GM12878 (cell line): ENCODE measurements at regions not wholly inside any gene's neighbourhood (a gene's known extent, or its start where the extent isn't known, plus 50 kb on each side); places are given as distances from the start of the nearest gene placed in this dataset.

ENCODE experiments used
- ATAC-seq: fragments of 200-7000 bp; cut with Tn5 transposase; 3 replicates; pipeline ENCODE4 v1.9.1; 2020; ENCODE audit warnings: mild to moderate bottlenecking, moderate library complexity
- BruUV-seq: library from RNA; stranded (reverse); fragments of 400-500 nt; replicated peaks from 2 replicates; lab custom pipeline; 2021; lab: Mats Ljungman, UMichigan
- CTCF ChIA-PET: fragments of 300-600 bp; sonication (Branson Sonifier 250); formaldehyde crosslinking; extraction: SDS; loops from one replicate; lab custom pipeline; 2021; ENCODE audit warnings: inconsistent platforms; lab: Yijun Ruan, JAX
- POLR2A ChIA-PET: fragments of 350-600 bp; formaldehyde crosslinking; extraction: SDS; loops from one replicate; lab custom pipeline; 2021; ENCODE audit warnings: inconsistent platforms; lab: Charles Lee
- RAD21 ChIA-PET: fragments of 300-600 bp; sonication (Branson Sonifier 250); formaldehyde crosslinking; loops from one replicate; lab custom pipeline; 2023; ENCODE audit warnings: antibody characterized with exemption; ENCODE audit not compliant: unreplicated experiment; lab: Charles Lee
- SMC1A ChIA-PET: fragments of 300-600 bp; sonication (Branson Sonifier 250); formaldehyde crosslinking; loops from one replicate; lab custom pipeline; 2023; ENCODE audit not compliant: unreplicated experiment, uncharacterized antibody; lab: Charles Lee
- DNase-seq: peaks from one replicate; pipeline ENCODE4 v3.0.0-alpha.2; 2011; ENCODE audit warnings: low read depth, low spot score
- FAIRE-seq: peaks from 3 replicates; lab custom pipeline; 2011; peaks lifted over from hg19 to GRCh38; lab: Jason Lieb, UNC
- H2AFZ ChIP-seq: 2 replicates; pipeline ENCODE4 v1.6.0; 2011; ENCODE audit warnings: low read depth, low read length, control low read depth; ENCODE audit not compliant: control insufficient read depth
- H3K27ac ChIP-seq: 2 replicates; pipeline ENCODE4 v1.5.1; 2011; ENCODE audit warnings: control low read depth; ENCODE audit not compliant: control insufficient read depth, insufficient read depth
- H3K27me3 ChIP-seq, 2 experiments: replicated peaks in 1 of 2; 2 replicates each; pipeline versions ENCODE4 v1.6.0 to v1.6.1; 2011; ENCODE audit warnings: low read length in 1 of 2; ENCODE audit not compliant: control insufficient read depth in 2 of 2, insufficient read depth in 2 of 2
- H3K36me3 ChIP-seq, 2 experiments: 2 replicates each; pipeline ENCODE4 v1.5.1; 2011; ENCODE audit warnings: low read length in 1 of 2; ENCODE audit not compliant: control insufficient read depth in 2 of 2, insufficient read depth in 2 of 2
- H3K4me1 ChIP-seq: 2 replicates; pipeline ENCODE4 v1.6.1; 2011; ENCODE audit warnings: mild to moderate bottlenecking, low read length, moderate library complexity, mixed read lengths; ENCODE audit not compliant: control insufficient read depth, insufficient read depth
- H3K4me2 ChIP-seq: 2 replicates; pipeline ENCODE4 v1.6.0; 2011; ENCODE audit warnings: control low read depth; ENCODE audit not compliant: control insufficient read depth, insufficient read depth
- H3K4me3 ChIP-seq: fragments of 200-600 bp; sonication (generic); 2 replicates; pipeline ENCODE4 v1.5.1; 2016
- H3K79me2 ChIP-seq: 2 replicates; pipeline ENCODE4 v1.6.0; 2011; ENCODE audit warnings: low read length; ENCODE audit not compliant: control insufficient read depth, insufficient read depth
- H3K9ac ChIP-seq: 2 replicates; pipeline ENCODE4 v1.8.0; 2011; ENCODE audit warnings: low read length, control low read depth, mixed read lengths; ENCODE audit not compliant: control insufficient read depth, insufficient read depth
- H3K9me3 ChIP-seq: replicated peaks from 3 replicates; pipeline ENCODE4 v1.5.1; 2011; ENCODE audit warnings: mild to moderate bottlenecking, low read length; ENCODE audit not compliant: control insufficient read depth, insufficient read depth
- H4K20me1 ChIP-seq: 2 replicates; pipeline ENCODE4 v1.6.0; 2011; ENCODE audit not compliant: control insufficient read depth, insufficient read depth
- ASH2L ChIP-seq: fragments of 300-600, 200-600 bp; sonication (generic); IDR thresholded peaks from 2 replicates; pipeline ENCODE4 v1.6.1; 2017; ENCODE audit warnings: low read depth, mild to moderate bottlenecking, borderline replicate concordance
- ATF7 ChIP-seq: fragments of 450-650 bp; IDR thresholded peaks from 2 replicates; pipeline ENCODE4 v1.6.1; 2016; ENCODE audit warnings: low read depth, mild to moderate bottlenecking
- BACH1 ChIP-seq: fragments of 450-650 bp; IDR thresholded peaks from 2 replicates; pipeline ENCODE4 v1.6.1; 2017; ENCODE audit warnings: mild to moderate bottlenecking, borderline replicate concordance
- CREM ChIP-seq: IDR thresholded peaks from 2 replicates; pipeline ENCODE4 v1.6.1; 2014; ENCODE audit warnings: antibody characterized with exemption, low read depth
- FOXK2 ChIP-seq: fragments of 450-650 bp; IDR thresholded peaks from 2 replicates; pipeline ENCODE4 v1.6.1; 2017; ENCODE audit warnings: mild to moderate bottlenecking, moderate library complexity
- IKZF2 ChIP-seq, 2 experiments: fragments of 450-650 bp; IDR thresholded peaks; 2 replicates each; pipeline ENCODE4 v1.6.1; 2017; ENCODE audit warnings: mild to moderate bottlenecking in 2 of 2, moderate library complexity in 2 of 2
- MYB ChIP-seq: fragments of 150-350 bp; IDR thresholded peaks from 2 replicates; pipeline ENCODE4 v1.6.1; 2014; ENCODE audit warnings: mild to moderate bottlenecking, low read depth, low read length, borderline replicate concordance
- POU2F2 ChIP-seq: IDR thresholded peaks from 3 replicates; pipeline ENCODE4 v1.6.1; 2011; ENCODE audit warnings: low read depth, mild to moderate bottlenecking, low read length, borderline replicate concordance
- USF1 ChIP-seq: IDR thresholded peaks from 2 replicates; pipeline ENCODE4 v1.6.1; 2011; ENCODE audit warnings: borderline replicate concordance, low read depth, mild to moderate bottlenecking, moderate library complexity, mixed read lengths, low read length; ENCODE audit not compliant: insufficient read depth; ENCODE audit errors: extremely low read length
- YBX1 ChIP-seq: fragments of 450-650 bp; IDR thresholded peaks from 2 replicates; pipeline ENCODE4 v1.6.1; 2016; ENCODE audit warnings: antibody characterized with exemption
- WGBS: methylation state at CpG from one replicate; pipeline ENCODE4 v1.1.6; 2016; ENCODE audit warnings: low lambda C conversion rate; ENCODE audit not compliant: insufficient replicate concordance, insufficient coverage; ENCODE audit errors: missing lambda C conversion rate; 5-methylcytosine and 5-hydroxymethylcytosine counted together
- in situ Hi-C: fragments of 300-500 bp; cut with MboI; formaldehyde crosslinking; loops from 9 replicates; pipeline ENCODE4 v1.14.3; 2018; ENCODE audit warnings: mixed read lengths
- intact Hi-C: fragments of 100-400 bp; cut with micrococcal nuclease; formaldehyde crosslinking; loops from one replicate; pipeline ENCODE4 v1.14.2; 2022; ENCODE audit not compliant: unreplicated experiment

- in situ Hi-C loops, result no loop called here
- CTCF ChIA-PET, result interaction anchor here (0.6 to 1.0 kb wide), 2 partner anchors 14 to 229 kb away, joined by 3 read pairs; no protein-coding TSS in a partner anchor
- H3K27me3 ChIP-seq, result no peaks in the 10 kb centered on the region; a peak in 1 of 4 replicates
- no peaks in the 10 kb centered on the region for H3K36me3 ChIP-seq
- no peaks in the 10 kb centered on the region for H3K4me1 ChIP-seq
- DNase-seq (no peak), FAIRE-seq (no peak), ATAC-seq (no peak)
- H3K4me2 ChIP-seq, result no peak overlapping the region
- TF ChIP-seq ASH2L (no peak), FOXK2 (no peak), YBX1 (no peak), USF1 (no peak), ATF7 (no peak), POU2F2 (no peak), BACH1 (no peak), MYB (no peak), CREM (no peak), IKZF2 (IDR thresholded peaks at IDR 0.05) (no peak)
- no peak overlapping the region for H3K4me3 ChIP-seq
- SMC1A ChIA-PET, result no interaction called here
- no TSS peak for BruUV-seq
- H4K20me1 ChIP-seq, result no peaks in the 10 kb centered on the region
- RAD21 ChIA-PET, result no interaction called here
- H3K79me2 ChIP-seq, result no peaks in the 10 kb centered on the region
- no peak overlapping the region for H3K27ac ChIP-seq
- H3K9me3 ChIP-seq, result peaks cover 1% of the 10 kb centered on the region; the same call in 1 of the 3 replicates
- WGBS, result 0% methylated on average over 1 of the region's 1 CpG
- intact Hi-C loops, result no loop called here
- POLR2A ChIA-PET, result interaction anchor here (0.5 kb wide), 1 partner anchor 462 kb away, joined by 4 read pairs; no protein-coding TSS in a partner anchor
- no peak overlapping the region for H2AFZ ChIP-seq
- no peak overlapping the region for H3K9ac ChIP-seq
Measured at GRCh38 chr15:69908060-69908459, 189.7 kb downstream of the TLE3 start.
